CD4-positive, alpha-beta T cell (primary cell): ENCODE measurements at regions not wholly inside any gene's neighbourhood (a gene's known extent, or its start where the extent isn't known, plus 50 kb on each side); places are given as distances from the start of the nearest gene placed in this dataset.

Source experiments
- ATAC-seq: fragments of 200-7000 bp; cut with Tn5 transposase; one replicate; pipeline ENCODE4 v1.10.0; 2022; ENCODE audit warnings: mild to moderate bottlenecking; ENCODE audit not compliant: poor library complexity
- CTCF ChIA-PET: fragments of 350-600 bp; sonication (Branson Sonifier 250); formaldehyde crosslinking; loops from one replicate; lab custom pipeline; 2021; ENCODE audit warnings: antibody characterized with exemption, inconsistent platforms; lab: Charles Lee
- POLR2A ChIA-PET: fragments of 350-600 bp; sonication (Branson Sonifier 250); formaldehyde crosslinking; loops from one replicate; lab custom pipeline; 2021; ENCODE audit warnings: antibody characterized with exemption, inconsistent platforms; lab: Charles Lee
- DNase-seq, 14 experiments: peaks; one replicate each; pipeline ENCODE4 v3.0.0-alpha.2; 2013 to 2020; ENCODE audit warnings: mixed read lengths in 2 of 14
- H3K27ac ChIP-seq, 2 donors: one replicate each; pipeline versions ENCODE4 v1.5.1 to v1.7.0; 2013; ENCODE audit warnings: low read length in 2 of 2, low read depth in 1 of 2, mild to moderate bottlenecking in 1 of 2
- H3K27me3 ChIP-seq, 2 experiments: 1 replicate in 1 of 2; 2 replicates in 1 of 2; pipeline versions ENCODE4 v1.6.1 to v1.7.0; 2013; ENCODE audit warnings: low read length in 2 of 2, control low read depth in 1 of 2, mild to moderate bottlenecking in 1 of 2, moderate library complexity in 1 of 2; ENCODE audit not compliant: insufficient read depth in 2 of 2, control insufficient read depth in 1 of 2
- H3K36me3 ChIP-seq: one replicate; pipeline ENCODE4 v1.6.1; 2013; ENCODE audit warnings: low read length, control low read depth; ENCODE audit not compliant: insufficient read depth
- H3K4me1 ChIP-seq: one replicate; pipeline ENCODE4 v1.6.1; 2013; ENCODE audit warnings: low read length, control low read depth; ENCODE audit not compliant: insufficient read depth
- H3K4me3 ChIP-seq: one replicate; pipeline ENCODE4 v1.5.1; 2013; ENCODE audit warnings: mild to moderate bottlenecking, low read length, moderate library complexity
- H3K9me3 ChIP-seq, 2 experiments: 1 replicate in 1 of 2; 2 replicates in 1 of 2; pipeline versions ENCODE4 v1.6.1 to v1.7.0; 2013; ENCODE audit warnings: low read length in 2 of 2, mild to moderate bottlenecking in 2 of 2, control low read depth in 1 of 2, moderate library complexity in 1 of 2; ENCODE audit not compliant: control insufficient read depth in 1 of 2, insufficient read depth in 1 of 2
- H3K27ac Mint-ChIP-seq: one replicate; pipeline ENCODE4 v1.8.0; 2020; ENCODE audit warnings: mixed read lengths
- H3K27me3 Mint-ChIP-seq: one replicate; pipeline ENCODE4 v1.8.0; 2021; ENCODE audit warnings: mixed read lengths
- H3K36me3 Mint-ChIP-seq: one replicate; pipeline ENCODE4 v1.8.0; 2021; ENCODE audit warnings: low read depth, mixed read lengths
- H3K4me1 Mint-ChIP-seq: one replicate; pipeline ENCODE4 v1.8.0; 2021; ENCODE audit warnings: low read depth, mixed read lengths
- H3K4me3 Mint-ChIP-seq: one replicate; pipeline ENCODE4 v1.8.0; 2020; ENCODE audit warnings: mild to moderate bottlenecking, mixed read lengths
- H3K9me3 Mint-ChIP-seq: one replicate; pipeline ENCODE4 v1.8.0; 2020; ENCODE audit warnings: mixed read lengths
- CTCF ChIP-seq: fragments of 200-600 bp; IDR thresholded peaks from one replicate; pipeline ENCODE4 v1.8.0; 2022; ENCODE audit warnings: antibody characterized with exemption, mild to moderate bottlenecking
- intact Hi-C, 2 experiments: fragments of 100-400 bp; cut with DNase I in 1 of 2; cut with micrococcal nuclease in 1 of 2; formaldehyde crosslinking; loops; one replicate each; pipeline versions ENCODE4 v1.15.1 to v1.9.0; 2023 to 2025; cut with DNase I, micrococcal nuclease

GRCh38 chr10:128855618-128856428 lies 611.2 kb upstream of the MGMT start:
- ChIA-PET POLR2A (no interaction called here), CTCF (no interaction called here)
- no peak for TF ChIP-seq CTCF
- DNase-seq (no peak), ATAC-seq (no peak)
- H3K4me1 Mint-ChIP-seq, result no peaks in the 10 kb centered on the region
- H3K4me3 Mint-ChIP-seq, result no peak overlapping the region
- intact Hi-C loops, result no loop called here
- no peaks in the 10 kb centered on the region for H3K4me1 ChIP-seq
- H3K9me3 Mint-ChIP-seq, result no peaks in the 10 kb centered on the region
- no peaks in the 10 kb centered on the region for H3K36me3 ChIP-seq
- H3K4me3 ChIP-seq, result no peak overlapping the region
- no peak overlapping the region for H3K27ac ChIP-seq
- H3K27ac Mint-ChIP-seq, result no peak overlapping the region
- H3K9me3 ChIP-seq, result peaks cover 0 to 17% of the 10 kb centered on the region in 2 experiments
- peaks cover 0 to 2% of the 10 kb centered on the region in 2 experiments for H3K27me3 ChIP-seq
- peaks cover 5% of the 10 kb centered on the region for H3K27me3 Mint-ChIP-seq
- H3K36me3 Mint-ChIP-seq, result no peaks in the 10 kb centered on the region

GRCh38 chr10:128859738-128860386 lies 607.2 kb upstream of the MGMT start:
- Mint-ChIP-seq H3K36me3 (no peaks in the 10 kb centered on the region), H3K9me3 (no peaks in the 10 kb centered on the region)

GRCh38 chr10:128860574-128860973 lies 606.5 kb upstream of the MGMT start:
- Mint-ChIP-seq H3K4me3 (no peak overlapping the region), H3K9me3 (no peaks in the 10 kb centered on the region), H3K27me3 (peaks cover 5% of the 10 kb centered on the region), H3K36me3 (no peaks in the 10 kb centered on the region), H3K4me1 (no peaks in the 10 kb centered on the region), H3K27ac (no peak overlapping the region)
- Histone ChIP-seq H3K36me3 (no peaks in the 10 kb centered on the region), H3K4me1 (no peaks in the 10 kb centered on the region), H3K4me3 (no peak overlapping the region), H3K27me3 (no peaks in the 10 kb centered on the region), H3K27ac (no peak overlapping the region), H3K9me3 (peaks cover 0 to 24% of the 10 kb centered on the region in 2 experiments)
- ChIA-PET CTCF (no interaction called here), POLR2A (no interaction called here)
- peak in 1 of 14 experiments; percentile 4 for DNase-seq
- no peak for TF ChIP-seq CTCF
- no peak for ATAC-seq
- intact Hi-C loops, result no loop called here

More at GRCh38 chr10:128859738-128860386, 607.2 kb upstream of the MGMT start:
- ATAC-seq (no peak), DNase-seq (peak in 2 of 14 experiments; percentile 4 to 5)
- CTCF ChIA-PET, result no interaction called here
- intact Hi-C loops, result no loop called here
- peaks cover 0 to 21% of the 10 kb centered on the region in 2 experiments for H3K9me3 ChIP-seq
- H3K4me1 ChIP-seq, result no peaks in the 10 kb centered on the region
- no peak overlapping the region for H3K27ac Mint-ChIP-seq
- H3K27ac ChIP-seq, result no peak overlapping the region
- no peak overlapping the region for H3K4me3 ChIP-seq
- no peaks in the 10 kb centered on the region for H3K27me3 ChIP-seq
- peaks cover 5% of the 10 kb centered on the region for H3K27me3 Mint-ChIP-seq
- peak; percentile 41 for TF ChIP-seq CTCF
- no peaks in the 10 kb centered on the region for H3K4me1 Mint-ChIP-seq
- POLR2A ChIA-PET, result no interaction called here
- H3K4me3 Mint-ChIP-seq, result no peak overlapping the region
- no peaks in the 10 kb centered on the region for H3K36me3 ChIP-seq
